ENCODE measurements at regions not wholly inside any gene's neighbourhood (a gene's known extent, or its start where the extent isn't known, plus 50 kb on each side); places are given as distances from the start of the nearest gene placed in this dataset.

GRCh38 chr7:118076564-118076963, 107.4 kb upstream of the LSM8 start:
- TF ChIP-seq EZH2phosphoT487 (IDR thresholded peaks at IDR 0.05; ENCODE audit: low read depth) (no peak), CTCF (IDR thresholded peaks at IDR 0.05; ENCODE audit: low read depth, low read length) (no peak)

Measured in OCI-LY3 (cell line).